ENCODE measurements at regions not wholly inside any gene's neighbourhood (a gene's known extent, or its start where the extent isn't known, plus 50 kb on each side); places are given as distances from the start of the nearest gene placed in this dataset.

GRCh38 chr12:78447373-78447772 is 417.2 kb upstream of the SYT1 start:
- H3K27ac Mint-ChIP-seq, result no peak overlapping the region

GRCh38 chr12:78448692-78449091 is 415.9 kb upstream of the SYT1 start:
- peaks cover 0 to 11% (median 6%) of the 10 kb centered on the region in 8 donors for H3K9me3 Mint-ChIP-seq
- no peak for DNase-seq
- ChIA-PET CTCF (ENCODE audit: partially characterized antibody) (interaction anchor here (0.7 kb wide), 1 partner anchor 28 kb away, joined by 3 read pairs; no protein-coding TSS in a partner anchor), POLR2A (ENCODE audit: partially characterized antibody) (no interaction called here)
- intact Hi-C loops (cut with micrococcal nuclease), result no loop called here
- H3K9me3 ChIP-seq (ENCODE audit: control insufficient read depth in 1 of 2, low read length in 2 of 2), result no peaks in the 10 kb centered on the region
- no peaks in the 10 kb centered on the region for H3K4me1 Mint-ChIP-seq
- no peak overlapping the region for H3K4me3 Mint-ChIP-seq
- no peaks in the 10 kb centered on the region for H3K4me1 ChIP-seq (ENCODE audit: insufficient read depth, low read length)
- no peaks in the 10 kb centered on the region for H3K27me3 ChIP-seq (ENCODE audit: insufficient read depth, low read length)
- no peaks in the 10 kb centered on the region for H3K27me3 Mint-ChIP-seq
- no peak overlapping the region for H3K27ac Mint-ChIP-seq
- no peaks in the 10 kb centered on the region for H3K36me3 ChIP-seq (ENCODE audit: insufficient read depth, low read length)
- H3K36me3 Mint-ChIP-seq, result no peaks in the 10 kb centered on the region
- H3K27ac ChIP-seq (ENCODE audit: low read depth, low read length), result no peak overlapping the region
- no peak overlapping the region for H3K4me3 ChIP-seq (ENCODE audit: low read length in 2 of 2)

More at GRCh38 chr12:78447373-78447772, 417.2 kb upstream of the SYT1 start:
- ChIA-PET POLR2A (ENCODE audit: partially characterized antibody) (no interaction called here), CTCF (ENCODE audit: partially characterized antibody) (no interaction called here)
- Mint-ChIP-seq H3K4me3 (no peak overlapping the region), H3K36me3 (no peaks in the 10 kb centered on the region), H3K27me3 (no peaks in the 10 kb centered on the region), H3K9me3 (peaks cover 0 to 10% (median 5%) of the 10 kb centered on the region in 8 donors), H3K4me1 (no peaks in the 10 kb centered on the region)
- Histone ChIP-seq H3K27me3 (ENCODE audit: insufficient read depth, low read length) (no peaks in the 10 kb centered on the region), H3K4me1 (ENCODE audit: insufficient read depth, low read length) (no peaks in the 10 kb centered on the region), H3K36me3 (ENCODE audit: insufficient read depth, low read length) (no peaks in the 10 kb centered on the region), H3K27ac (ENCODE audit: low read depth, low read length) (no peak overlapping the region), H3K4me3 (ENCODE audit: low read length in 2 of 2) (no peak overlapping the region), H3K9me3 (ENCODE audit: control insufficient read depth in 1 of 2, low read length in 2 of 2) (no peaks in the 10 kb centered on the region)
- intact Hi-C loops (cut with micrococcal nuclease), result no loop called here
- no peak for DNase-seq

GRCh38 chr12:78455991-78456390 is 408.6 kb upstream of the SYT1 start:
- no peak overlapping the region for H3K27ac ChIP-seq (ENCODE audit: low read depth, low read length)
- POLR2A ChIA-PET (ENCODE audit: partially characterized antibody), result no interaction called here
- Mint-ChIP-seq H3K4me3 (no peak overlapping the region), H3K36me3 (no peaks in the 10 kb centered on the region), H3K9me3 (peaks cover 5 to 20% (median 10%) of the 10 kb centered on the region in 8 donors), H3K4me1 (no peaks in the 10 kb centered on the region), H3K27me3 (no peaks in the 10 kb centered on the region), H3K27ac (no peak overlapping the region)
- intact Hi-C loops (cut with micrococcal nuclease), result no loop called here
- no peaks in the 10 kb centered on the region for H3K4me1 ChIP-seq (ENCODE audit: insufficient read depth, low read length)
- no peak for DNase-seq
- H3K36me3 ChIP-seq (ENCODE audit: insufficient read depth, low read length), result no peaks in the 10 kb centered on the region
- H3K27me3 ChIP-seq (ENCODE audit: insufficient read depth, low read length), result no peaks in the 10 kb centered on the region
- no peak overlapping the region for H3K4me3 ChIP-seq (ENCODE audit: low read length in 2 of 2)
- CTCF ChIA-PET (ENCODE audit: partially characterized antibody), result no interaction called here
- no peaks in the 10 kb centered on the region for H3K9me3 ChIP-seq (ENCODE audit: control insufficient read depth in 1 of 2, low read length in 2 of 2)

- no peaks in the 10 kb centered on the region for H3K9me3 ChIP-seq (ENCODE audit: control insufficient read depth in 1 of 2, low read length in 2 of 2)
- no peaks in the 10 kb centered on the region for H3K4me1 Mint-ChIP-seq
- H3K27ac Mint-ChIP-seq, result no peak overlapping the region
- no peak overlapping the region for H3K27ac ChIP-seq (ENCODE audit: low read depth, low read length)
- ChIA-PET POLR2A (ENCODE audit: partially characterized antibody) (no interaction called here), CTCF (ENCODE audit: partially characterized antibody) (no interaction called here)
- no peaks in the 10 kb centered on the region for H3K27me3 Mint-ChIP-seq
- H3K4me1 ChIP-seq (ENCODE audit: insufficient read depth, low read length), result no peaks in the 10 kb centered on the region
- peaks cover 3 to 18% (median 9%) of the 10 kb centered on the region in 8 donors for H3K9me3 Mint-ChIP-seq
- H3K36me3 ChIP-seq (ENCODE audit: insufficient read depth, low read length), result no peaks in the 10 kb centered on the region
- no peak overlapping the region for H3K4me3 ChIP-seq (ENCODE audit: low read length in 2 of 2)
- H3K36me3 Mint-ChIP-seq, result no peaks in the 10 kb centered on the region
- intact Hi-C loops (cut with micrococcal nuclease), result no loop called here
- H3K4me3 Mint-ChIP-seq, result no peak overlapping the region
- no peaks in the 10 kb centered on the region for H3K27me3 ChIP-seq (ENCODE audit: insufficient read depth, low read length)
- DNase-seq, result no peak
Measured at GRCh38 chr12:78457938-78458337, 406.6 kb upstream of the SYT1 start.

- Histone ChIP-seq H3K4me3 (ENCODE audit: low read length in 2 of 2) (no peak overlapping the region), H3K4me1 (ENCODE audit: insufficient read depth, low read length) (no peaks in the 10 kb centered on the region), H3K27ac (ENCODE audit: low read depth, low read length) (no peak overlapping the region), H3K36me3 (ENCODE audit: insufficient read depth, low read length) (no peaks in the 10 kb centered on the region), H3K27me3 (ENCODE audit: insufficient read depth, low read length) (no peaks in the 10 kb centered on the region), H3K9me3 (ENCODE audit: control insufficient read depth in 1 of 2, low read length in 2 of 2) (peaks cover 0 to 3% of the 10 kb centered on the region in 2 donors)
- H3K4me3 Mint-ChIP-seq, result no peak overlapping the region
- no peaks in the 10 kb centered on the region for H3K36me3 Mint-ChIP-seq
- no peak for DNase-seq
- CTCF ChIA-PET (ENCODE audit: partially characterized antibody), result no interaction called here
- no peaks in the 10 kb centered on the region for H3K27me3 Mint-ChIP-seq
- POLR2A ChIA-PET (ENCODE audit: partially characterized antibody), result no interaction called here
- H3K9me3 Mint-ChIP-seq, result peaks cover 0 to 8% (median 5%) of the 10 kb centered on the region in 8 donors
- intact Hi-C loops (cut with micrococcal nuclease), result no loop called here
- no peaks in the 10 kb centered on the region for H3K4me1 Mint-ChIP-seq
- no peak overlapping the region for H3K27ac Mint-ChIP-seq
Measured at GRCh38 chr12:78470354-78471195, 394.0 kb upstream of the SYT1 start.

GRCh38 chr12:78473136-78473535 is 391.4 kb upstream of the SYT1 start:
- CTCF ChIA-PET (ENCODE audit: partially characterized antibody), result no interaction called here
- no peak overlapping the region for H3K27ac ChIP-seq (ENCODE audit: low read depth, low read length)
- DNase-seq, result no peak
- no peak overlapping the region for H3K4me3 ChIP-seq (ENCODE audit: low read length in 2 of 2)
- no peaks in the 10 kb centered on the region for H3K27me3 Mint-ChIP-seq
- H3K36me3 Mint-ChIP-seq, result no peaks in the 10 kb centered on the region
- no peaks in the 10 kb centered on the region for H3K36me3 ChIP-seq (ENCODE audit: insufficient read depth, low read length)
- no peaks in the 10 kb centered on the region for H3K27me3 ChIP-seq (ENCODE audit: insufficient read depth, low read length)
- H3K27ac Mint-ChIP-seq, result no peak overlapping the region
- no peaks in the 10 kb centered on the region for H3K4me1 Mint-ChIP-seq
- no peaks in the 10 kb centered on the region for H3K4me1 ChIP-seq (ENCODE audit: insufficient read depth, low read length)
- no peak overlapping the region for H3K4me3 Mint-ChIP-seq
- POLR2A ChIA-PET (ENCODE audit: partially characterized antibody), result no interaction called here
- peaks cover 0 to 11% (median 3%) of the 10 kb centered on the region in 8 donors for H3K9me3 Mint-ChIP-seq
- peaks cover 0 to 10% of the 10 kb centered on the region in 2 donors for H3K9me3 ChIP-seq (ENCODE audit: control insufficient read depth in 1 of 2, low read length in 2 of 2)
- intact Hi-C loops (cut with micrococcal nuclease), result no loop called here

- H3K27me3 ChIP-seq (ENCODE audit: insufficient read depth, low read length), result no peaks in the 10 kb centered on the region
- H3K36me3 ChIP-seq (ENCODE audit: insufficient read depth, low read length), result no peaks in the 10 kb centered on the region
- no peak overlapping the region for H3K4me3 Mint-ChIP-seq
- no peak overlapping the region for H3K27ac ChIP-seq (ENCODE audit: low read depth, low read length)
- no peaks in the 10 kb centered on the region for H3K4me1 Mint-ChIP-seq
- H3K9me3 Mint-ChIP-seq, result peaks cover 0 to 11% (median 5%) of the 10 kb centered on the region in 8 donors
- H3K27ac Mint-ChIP-seq, result no peak overlapping the region
- intact Hi-C loops (cut with micrococcal nuclease), result no loop called here
- H3K27me3 Mint-ChIP-seq, result no peaks in the 10 kb centered on the region
- no peak for DNase-seq
- CTCF ChIA-PET (ENCODE audit: partially characterized antibody), result no interaction called here
- H3K36me3 Mint-ChIP-seq, result no peaks in the 10 kb centered on the region
- H3K4me3 ChIP-seq (ENCODE audit: low read length in 2 of 2), result no peak overlapping the region
- peaks cover 0 to 10% of the 10 kb centered on the region in 2 donors for H3K9me3 ChIP-seq (ENCODE audit: control insufficient read depth in 1 of 2, low read length in 2 of 2)
- no peaks in the 10 kb centered on the region for H3K4me1 ChIP-seq (ENCODE audit: insufficient read depth, low read length)
- POLR2A ChIA-PET (ENCODE audit: partially characterized antibody), result no interaction called here
Measured at GRCh38 chr12:78473561-78473960, 391.0 kb upstream of the SYT1 start.
